ENCODE measurements at regions not wholly inside any gene's neighbourhood (a gene's known extent, or its start where the extent isn't known, plus 50 kb on each side); places are given as distances from the start of the nearest gene placed in this dataset.

DNA sequence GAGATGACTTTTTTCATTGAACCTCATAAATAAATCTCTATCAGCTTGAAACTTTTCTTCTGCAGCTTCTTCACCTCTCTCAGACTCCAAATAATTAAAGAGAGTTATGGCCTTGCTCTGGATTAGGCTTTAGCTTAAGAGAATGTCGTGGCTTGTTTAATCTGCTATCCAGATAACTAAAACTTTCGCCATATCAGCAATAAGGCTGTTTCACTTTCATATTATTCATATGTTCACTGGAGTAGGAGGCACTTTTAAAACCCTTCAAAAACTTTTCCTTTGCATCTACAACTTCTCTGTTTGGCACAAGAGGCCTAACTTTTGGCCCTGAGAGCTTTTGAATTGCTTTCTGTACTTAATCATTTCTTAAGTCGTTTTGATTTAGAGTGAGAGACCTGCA, 386.9 kb upstream of the FAM174A start:
- TF ChIP-seq, protein P1, sequence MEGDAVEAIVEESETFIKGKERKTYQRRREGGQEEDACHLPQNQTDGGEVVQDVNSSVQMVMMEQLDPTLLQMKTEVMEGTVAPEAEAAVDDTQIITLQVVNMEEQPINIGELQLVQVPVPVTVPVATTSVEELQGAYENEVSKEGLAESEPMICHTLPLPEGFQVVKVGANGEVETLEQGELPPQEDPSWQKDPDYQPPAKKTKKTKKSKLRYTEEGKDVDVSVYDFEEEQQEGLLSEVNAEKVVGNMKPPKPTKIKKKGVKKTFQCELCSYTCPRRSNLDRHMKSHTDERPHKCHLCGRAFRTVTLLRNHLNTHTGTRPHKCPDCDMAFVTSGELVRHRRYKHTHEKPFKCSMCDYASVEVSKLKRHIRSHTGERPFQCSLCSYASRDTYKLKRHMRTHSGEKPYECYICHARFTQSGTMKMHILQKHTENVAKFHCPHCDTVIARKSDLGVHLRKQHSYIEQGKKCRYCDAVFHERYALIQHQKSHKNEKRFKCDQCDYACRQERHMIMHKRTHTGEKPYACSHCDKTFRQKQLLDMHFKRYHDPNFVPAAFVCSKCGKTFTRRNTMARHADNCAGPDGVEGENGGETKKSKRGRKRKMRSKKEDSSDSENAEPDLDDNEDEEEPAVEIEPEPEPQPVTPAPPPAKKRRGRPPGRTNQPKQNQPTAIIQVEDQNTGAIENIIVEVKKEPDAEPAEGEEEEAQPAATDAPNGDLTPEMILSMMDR (conservative IDR thresholded peaks at IDR 0.05; ENCODE audit: low read depth, low read length): no peak
- Histone ChIP-seq H3K36me3 (ENCODE audit: insufficient read depth) (no peaks in the 10 kb centered on the region), H3K9ac (no peak overlapping the region), H2AFZ (ENCODE audit: low read depth) (no peak overlapping the region), H3K27me3 (ENCODE audit: insufficient read depth, low read depth) (no peaks in the 10 kb centered on the region), H3K4me3 (IDR thresholded peaks at IDR 0.05; ENCODE audit: insufficient read depth, low read depth, low read length) (no peak overlapping the region), H3K79me2 (ENCODE audit: insufficient read depth, low read depth) (no peaks in the 10 kb centered on the region), H4K20me1 (ENCODE audit: insufficient read depth) (no peaks in the 10 kb centered on the region), H3K4me2 (peak overlapping the region; percentile 60), H3K4me1 (ENCODE audit: low read depth, poor library complexity, severe bottlenecking) (peaks cover 30% of the 10 kb centered on the region), H3K27ac (peak overlapping the region; percentile 36; the same call in 1 of the 2 replicates)

DNA sequence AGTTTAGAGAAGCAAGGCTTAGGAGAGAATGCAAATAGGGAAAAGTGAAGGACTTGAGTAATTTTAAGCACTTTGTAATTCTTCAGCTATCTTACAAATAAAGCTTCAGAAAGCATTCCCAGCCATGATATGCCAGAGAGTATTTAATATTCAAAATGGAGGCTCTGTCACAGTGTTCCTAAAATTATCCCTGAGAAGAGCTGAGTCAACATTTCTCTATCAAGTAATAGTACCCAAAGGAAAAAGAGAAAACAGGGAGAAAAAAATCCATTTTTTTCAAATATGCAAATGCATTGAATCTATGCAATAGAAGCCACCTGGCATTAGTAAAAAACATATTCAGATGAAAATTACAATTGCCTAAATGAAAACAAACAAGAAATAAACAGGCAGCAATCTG, 392.6 kb upstream of the FAM174A start:
- H3K27me3 ChIP-seq (ENCODE audit: insufficient read depth, low read depth): no peaks in the 10 kb centered on the region
- H3K36me3 ChIP-seq (ENCODE audit: insufficient read depth): no peaks in the 10 kb centered on the region
- no peak overlapping the region for H3K4me3 ChIP-seq (IDR thresholded peaks at IDR 0.05; ENCODE audit: insufficient read depth, low read depth, low read length)
- peaks cover 5% of the 10 kb centered on the region for H3K4me1 ChIP-seq (ENCODE audit: low read depth, poor library complexity, severe bottlenecking)
- H3K4me2 ChIP-seq: no peak overlapping the region
- TF ChIP-seq, protein P1 (conservative IDR thresholded peaks at IDR 0.05; ENCODE audit: low read depth, low read length): no peak
- no peak overlapping the region for H3K9ac ChIP-seq
- H3K27ac ChIP-seq: no peak overlapping the region
- H2AFZ ChIP-seq (ENCODE audit: low read depth): no peak overlapping the region
- H4K20me1 ChIP-seq (ENCODE audit: insufficient read depth): no peaks in the 10 kb centered on the region
- H3K79me2 ChIP-seq (ENCODE audit: insufficient read depth, low read depth): no peaks in the 10 kb centered on the region

DNA sequence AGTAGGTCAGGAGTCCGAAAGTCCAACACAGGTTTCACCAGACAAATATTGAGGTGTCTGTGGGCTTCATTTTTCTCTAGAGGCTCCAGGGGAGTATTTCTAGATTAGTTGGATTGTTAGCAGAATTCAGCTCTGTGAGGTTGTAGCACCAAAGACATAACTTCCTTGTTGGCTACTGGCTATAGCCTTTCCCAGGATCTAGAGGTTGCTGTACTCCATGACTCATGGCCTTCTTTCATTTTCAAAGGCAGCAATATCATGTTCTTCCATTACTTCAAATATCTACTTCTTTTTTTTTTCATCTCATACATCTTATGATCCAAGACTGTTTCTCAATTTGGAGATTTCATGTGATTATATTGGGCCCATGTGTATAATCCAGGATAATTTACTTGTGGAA, 404.0 kb upstream of the FAM174A start:
- H3K4me3 ChIP-seq (IDR thresholded peaks at IDR 0.05; ENCODE audit: insufficient read depth, low read depth, low read length): no peak overlapping the region
- no peak overlapping the region for H3K9ac ChIP-seq
- H2AFZ ChIP-seq (ENCODE audit: low read depth): no peak overlapping the region
- H3K36me3 ChIP-seq (ENCODE audit: insufficient read depth): no peaks in the 10 kb centered on the region
- no peaks in the 10 kb centered on the region for H3K4me1 ChIP-seq (ENCODE audit: low read depth, poor library complexity, severe bottlenecking)
- no peak overlapping the region for H3K27ac ChIP-seq
- no peaks in the 10 kb centered on the region for H3K27me3 ChIP-seq (ENCODE audit: insufficient read depth, low read depth)
- TF ChIP-seq, protein P1 (conservative IDR thresholded peaks at IDR 0.05; ENCODE audit: low read depth, low read length): no peak
- no peaks in the 10 kb centered on the region for H4K20me1 ChIP-seq (ENCODE audit: insufficient read depth)
- no peaks in the 10 kb centered on the region for H3K79me2 ChIP-seq (ENCODE audit: insufficient read depth, low read depth)
- H3K4me2 ChIP-seq: no peak overlapping the region

DNA sequence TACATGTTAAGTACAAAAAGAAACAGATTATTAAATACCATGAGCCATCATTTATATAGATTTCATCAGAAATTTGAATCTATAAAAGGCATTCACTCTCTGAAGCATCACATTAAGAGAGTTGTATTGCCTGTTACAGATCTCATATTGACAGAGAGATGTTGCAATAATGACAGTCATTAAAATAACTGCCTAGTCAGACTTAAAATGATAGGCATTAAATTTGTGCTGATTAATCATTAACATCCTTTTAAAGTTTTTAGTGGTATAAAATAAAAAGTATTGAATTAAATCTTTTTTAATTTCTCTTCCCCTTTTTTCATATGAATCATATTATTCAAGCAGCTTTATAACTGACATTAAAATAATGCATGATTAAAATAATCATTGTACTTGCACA, 404.9 kb upstream of the FAM174A start:
- Histone ChIP-seq H4K20me1 (ENCODE audit: insufficient read depth) (no peaks in the 10 kb centered on the region), H3K4me2 (no peak overlapping the region)

More for the DNA sequence above, 404.9 kb upstream of the FAM174A start:
- TF ChIP-seq, protein P1 (conservative IDR thresholded peaks at IDR 0.05; ENCODE audit: low read depth, low read length): no peak
- Histone ChIP-seq H3K9ac (no peak overlapping the region), H3K36me3 (ENCODE audit: insufficient read depth) (no peaks in the 10 kb centered on the region), H3K79me2 (ENCODE audit: insufficient read depth, low read depth) (no peaks in the 10 kb centered on the region), H3K27ac (no peak overlapping the region), H3K4me3 (IDR thresholded peaks at IDR 0.05; ENCODE audit: insufficient read depth, low read depth, low read length) (no peak overlapping the region), H3K4me1 (ENCODE audit: low read depth, poor library complexity, severe bottlenecking) (no peaks in the 10 kb centered on the region), H3K27me3 (ENCODE audit: insufficient read depth, low read depth) (no peaks in the 10 kb centered on the region), H2AFZ (ENCODE audit: low read depth) (no peak overlapping the region)

Data from KMS-11 (cell line).